ENCODE measurements at regions not wholly inside any gene's neighbourhood (a gene's known extent, or its start where the extent isn't known, plus 50 kb on each side); places are given as distances from the start of the nearest gene placed in this dataset.
"Not testable (repeated sequence)": the region's sequence is repeated elsewhere in the genome, so short reads cannot be mapped to it uniquely, and the experiment has no call there.

GRCh38 chr2:129015397-129016285, 697.0 kb upstream of the HS6ST1 start:
- no peak for DNase-seq (ENCODE audit: low read depth)

GRCh38 chr2:129016972-129017371, 698.3 kb upstream of the HS6ST1 start:
- no peak for DNase-seq (ENCODE audit: low read depth)

- no peak for DNase-seq (ENCODE audit: low read depth)
Observed at GRCh38 chr2:129024796-129025195, 706.1 kb upstream of the HS6ST1 start.

GRCh38 chr2:129035992-129036391, 717.3 kb upstream of the HS6ST1 start:
- no peak for DNase-seq (ENCODE audit: low read depth)

- DNase-seq (ENCODE audit: low read depth): not testable (repeated sequence)
Observed at GRCh38 chr2:129043677-129044076, 725.0 kb upstream of the HS6ST1 start.

- DNase-seq (ENCODE audit: low read depth): not testable (repeated sequence)
Observed at GRCh38 chr2:129046475-129046874, 727.8 kb upstream of the HS6ST1 start.

GRCh38 chr2:129050101-129050500, 731.4 kb upstream of the HS6ST1 start:
- DNase-seq (ENCODE audit: low read depth): no peak

- DNase-seq (ENCODE audit: low read depth): no peak
Observed at GRCh38 chr2:129055242-129055641, 736.6 kb upstream of the HS6ST1 start.

- no peak for DNase-seq (ENCODE audit: low read depth)
Observed at GRCh38 chr2:129055824-129056223, 737.2 kb upstream of the HS6ST1 start.

- no peak for DNase-seq (ENCODE audit: low read depth)
Observed at GRCh38 chr2:129056309-129056958, 737.8 kb upstream of the HS6ST1 start.

GRCh38 chr2:129056959-129057317, 738.3 kb upstream of the HS6ST1 start:
- DNase-seq (ENCODE audit: low read depth): no peak

- no peak for DNase-seq (ENCODE audit: low read depth)
Observed at GRCh38 chr2:129058981-129059380, 740.3 kb upstream of the HS6ST1 start.

- no peak for DNase-seq (ENCODE audit: low read depth)
Observed at GRCh38 chr2:129059476-129059875, 740.8 kb upstream of the HS6ST1 start.

GRCh38 chr2:129061069-129061768, 742.6 kb upstream of the HS6ST1 start:
- DNase-seq (ENCODE audit: low read depth): no peak

- DNase-seq (ENCODE audit: low read depth): no peak
Observed at GRCh38 chr2:129061769-129062121, 743.1 kb upstream of the HS6ST1 start.

GRCh38 chr2:129062146-129062912, 743.7 kb upstream of the HS6ST1 start:
- DNase-seq (ENCODE audit: low read depth): no peak

GRCh38 chr2:129067070-129067469, 748.4 kb upstream of the HS6ST1 start:
- no peak for DNase-seq (ENCODE audit: low read depth)

GRCh38 chr2:129067953-129068352, 749.3 kb upstream of the HS6ST1 start:
- DNase-seq (ENCODE audit: low read depth): no peak

GRCh38 chr2:129068543-129068942, 749.9 kb upstream of the HS6ST1 start:
- DNase-seq (ENCODE audit: low read depth): no peak

GRCh38 chr2:129069875-129070594, 751.4 kb upstream of the HS6ST1 start:
- DNase-seq (ENCODE audit: low read depth): no peak

GRCh38 chr2:129070663-129071062, 752.0 kb upstream of the HS6ST1 start:
- no peak for DNase-seq (ENCODE audit: low read depth)
